Lower leg skin (tissue), 3 donors: ENCODE measurements at regions not wholly inside any gene's neighbourhood (a gene's known extent, or its start where the extent isn't known, plus 50 kb on each side); places are given as distances from the start of the nearest gene placed in this dataset.

ENCODE experiments used
- CTCF ChIP-seq, 3 donors: fragments of 450-650 bp; IDR thresholded peaks; one replicate each; pipeline ENCODE4 v1.5.1; 2016; ENCODE audit warnings: antibody characterized with exemption in 3 of 3, mild to moderate bottlenecking in 3 of 3, moderate library complexity in 2 of 3
- POLR2A ChIP-seq, 2 donors: fragments of 450-650 bp; IDR thresholded peaks; one replicate each; pipeline ENCODE4 v1.6.1; 2016 to 2017; ENCODE audit warnings: antibody characterized with exemption in 2 of 2, mild to moderate bottlenecking in 1 of 2, moderate library complexity in 1 of 2

- TF ChIP-seq CTCF (IDR thresholded peaks at IDR 0.05), result no peak
- no peak for TF ChIP-seq POLR2A (IDR thresholded peaks at IDR 0.05)
Measured at GRCh38 chr6:71584712-71585436, 296.3 kb downstream of the OGFRL1 start.
